Coronary artery (tissue), 2 donors: ENCODE measurements at regions not wholly inside any gene's neighbourhood (a gene's known extent, or its start where the extent isn't known, plus 50 kb on each side); places are given as distances from the start of the nearest gene placed in this dataset.
"Not testable (repeated sequence)": the region's sequence is repeated elsewhere in the genome, so short reads cannot be mapped to it uniquely, and the experiment has no call there.

Source experiments
- DNase-seq: peaks from one replicate; pipeline ENCODE4 v3.0.0-alpha.2; 2017; ENCODE audit warnings: low spot score
- H3K27ac ChIP-seq, 2 donors: fragments of 200-600 bp; sonication (generic); one replicate each; pipeline ENCODE4 v1.5.1; 2016 to 2019
- H3K4me3 ChIP-seq: fragments of 200-600 bp; sonication (generic); 2 replicates; pipeline ENCODE4 v1.5.1; 2016; ENCODE audit warnings: mild to moderate bottlenecking, moderate library complexity
- CTCF ChIP-seq: fragments of 200-600 bp; sonication (generic); IDR thresholded peaks from one replicate; pipeline ENCODE4 v1.5.1; 2019; ENCODE audit warnings: antibody characterized with exemption

GRCh38 chr1:66478116-66478515, 55.8 kb upstream of the SGIP1 start:
- Histone ChIP-seq H3K4me3 (no peak overlapping the region), H3K27ac (no peak overlapping the region)
- no peak for DNase-seq
- no peak for TF ChIP-seq CTCF

- no peak overlapping the region for H3K4me3 ChIP-seq
- no peak for TF ChIP-seq CTCF
- no peak for DNase-seq
- H3K27ac ChIP-seq, result no peak overlapping the region
Observed at GRCh38 chr1:66480162-66480561, 53.8 kb upstream of the SGIP1 start.

- H3K27ac ChIP-seq, DNase-seq: not testable (repeated sequence)
Observed at GRCh38 chr1:66481215-66481614, 52.7 kb upstream of the SGIP1 start.

More at GRCh38 chr1:66481215-66481614, 52.7 kb upstream of the SGIP1 start:
- not testable (repeated sequence) for H3K4me3 ChIP-seq
